Neuronal stem cell (in vitro differentiated cells): ENCODE measurements at regions not wholly inside any gene's neighbourhood (a gene's known extent, or its start where the extent isn't known, plus 50 kb on each side); places are given as distances from the start of the nearest gene placed in this dataset.

Source experiments
- DNase-seq: peaks from one replicate; pipeline ENCODE4 v3.0.0-alpha.2; 2013; ENCODE audit warnings: low spot score
- H2AFZ ChIP-seq: one replicate; pipeline ENCODE4 v1.6.1; 2013; ENCODE audit warnings: mild to moderate bottlenecking, low read length, inconsistent platforms
- H2AK5ac ChIP-seq: 2 replicates; pipeline ENCODE4 v1.6.1; 2013; ENCODE audit warnings: low read depth, mild to moderate bottlenecking, inconsistent platforms, low read length, moderate library complexity, mixed read lengths
- H2BK120ac ChIP-seq: 2 replicates; pipeline ENCODE4 v1.6.1; 2013; ENCODE audit warnings: low read depth, mild to moderate bottlenecking, inconsistent platforms, low read length, moderate library complexity, mixed read lengths
- H2BK12ac ChIP-seq: one replicate; pipeline ENCODE4 v1.6.1; 2013; ENCODE audit warnings: low read length, inconsistent platforms
- H2BK15ac ChIP-seq: 2 replicates; pipeline ENCODE4 v1.6.1; 2013; ENCODE audit warnings: mild to moderate bottlenecking, low read length, inconsistent platforms, mixed read lengths
- H2BK5ac ChIP-seq: one replicate; pipeline ENCODE4 v1.6.1; 2013; ENCODE audit warnings: inconsistent platforms, mild to moderate bottlenecking, low read length, moderate library complexity
- H3K14ac ChIP-seq: one replicate; pipeline ENCODE4 v1.6.1; 2013; ENCODE audit warnings: low read length, inconsistent platforms
- H3K18ac ChIP-seq: 2 replicates; pipeline ENCODE4 v1.6.1; 2013; ENCODE audit warnings: low read length, inconsistent platforms
- H3K23ac ChIP-seq: 2 replicates; pipeline ENCODE4 v1.6.1; 2013; ENCODE audit warnings: low read depth, mild to moderate bottlenecking, mixed read lengths, low read length, inconsistent platforms; ENCODE audit not compliant: poor library complexity
- H3K27ac ChIP-seq: replicated peaks from 3 replicates; pipeline ENCODE4 v1.5.1; 2013; ENCODE audit warnings: low read length, inconsistent platforms
- H3K27me3 ChIP-seq, 3 experiments: 2 replicates each; pipeline ENCODE4 v1.6.1; 2013; ENCODE audit warnings: low read length in 3 of 3, mild to moderate bottlenecking in 2 of 3, inconsistent platforms in 1 of 3, low read depth in 1 of 3, mixed read lengths in 1 of 3, moderate library complexity in 1 of 3; ENCODE audit not compliant: control insufficient read depth in 3 of 3, insufficient read depth in 3 of 3
- H3K36me3 ChIP-seq, 2 donors: replicated peaks in 1 of 2; 2 replicates each; pipeline ENCODE4 v1.6.1; 2013; ENCODE audit warnings: low read length in 2 of 2; ENCODE audit not compliant: control insufficient read depth in 2 of 2, insufficient read depth in 2 of 2
- H3K4ac ChIP-seq: 2 replicates; pipeline ENCODE4 v1.6.1; 2013; ENCODE audit warnings: inconsistent platforms, mild to moderate bottlenecking, low read length, moderate library complexity
- H3K4me1 ChIP-seq, 2 donors: 1 replicate in 1 of 2; 2 replicates in 1 of 2; pipeline ENCODE4 v1.6.1; 2013; ENCODE audit warnings: low read length in 2 of 2, low read depth in 1 of 2; ENCODE audit not compliant: control insufficient read depth in 2 of 2, insufficient read depth in 1 of 2
- H3K4me2 ChIP-seq: one replicate; pipeline ENCODE4 v1.6.1; 2013; ENCODE audit warnings: mild to moderate bottlenecking, low read length, inconsistent platforms; ENCODE audit not compliant: insufficient read depth, poor library complexity, severe bottlenecking
- H3K4me3 ChIP-seq, 2 donors: 2 replicates each; pipeline ENCODE4 v1.5.1; 2013; ENCODE audit warnings: low read length in 2 of 2, mild to moderate bottlenecking in 2 of 2, inconsistent platforms in 1 of 2, moderate library complexity in 1 of 2
- H3K79me1 ChIP-seq: one replicate; pipeline ENCODE4 v1.6.1; 2013; ENCODE audit warnings: low read depth, mild to moderate bottlenecking, inconsistent platforms, low read length, moderate library complexity
- H3K9ac ChIP-seq: one replicate; pipeline ENCODE4 v1.6.1; 2013; ENCODE audit warnings: mild to moderate bottlenecking, low read depth, low read length, inconsistent platforms; ENCODE audit not compliant: poor library complexity
- H3K9me3 ChIP-seq, 2 donors: replicated peaks in 1 of 2; 2 replicates each; pipeline versions ENCODE3 to v1.6.1; 2013; ENCODE audit warnings: low read length in 2 of 2, mild to moderate bottlenecking in 2 of 2, inconsistent platforms in 1 of 2, low read depth in 1 of 2, mixed read lengths in 1 of 2, moderate library complexity in 1 of 2; ENCODE audit not compliant: control insufficient read depth in 2 of 2, insufficient read depth in 1 of 2
- H4K8ac ChIP-seq: one replicate; pipeline ENCODE4 v1.6.1; 2013; ENCODE audit warnings: low read depth, mild to moderate bottlenecking, inconsistent platforms, low read length, moderate library complexity
- H4K91ac ChIP-seq: one replicate; pipeline ENCODE4 v1.6.1; 2013; ENCODE audit warnings: low read length, low read depth, mild to moderate bottlenecking, inconsistent platforms; ENCODE audit not compliant: poor library complexity
- WGBS, 2 donors: extraction: QIAGEN DNeasy Blood & Tissue Kit; methylation state at CpG; one replicate each; pipeline ENCODE4 v1.1.7; 2013; ENCODE audit warnings: missing lambda C conversion rate in 2 of 2, mixed read lengths in 1 of 2; ENCODE audit not compliant: insufficient read length in 2 of 2, insufficient replicate concordance in 1 of 2; ENCODE audit errors: extremely low coverage in 2 of 2; 5-methylcytosine and 5-hydroxymethylcytosine counted together

DNA sequence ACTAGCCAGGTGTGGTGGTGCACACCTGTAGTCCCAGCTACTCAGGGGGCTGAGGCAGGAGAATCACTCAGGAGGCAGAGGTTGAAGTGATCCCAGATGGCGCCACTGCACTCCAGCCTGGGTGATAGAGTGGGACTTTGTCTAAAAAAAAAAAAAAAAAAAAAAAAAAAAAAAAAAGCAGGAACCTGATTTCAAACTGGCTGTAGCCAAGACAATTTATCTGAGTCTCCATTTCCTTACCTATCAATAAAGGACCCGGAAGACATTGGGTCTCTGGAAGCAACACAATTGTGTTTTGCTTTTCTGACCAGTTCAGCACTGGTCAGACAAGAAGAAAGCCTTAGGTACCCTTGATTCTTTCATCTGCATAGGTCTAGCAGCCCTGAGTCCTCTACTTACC, 491.0 kb downstream of the TBC1D4 start:
- Histone ChIP-seq H3K4ac (no peak overlapping the region), H3K9ac (no peak overlapping the region), H4K8ac (no peak overlapping the region), H4K91ac (no peak overlapping the region), H2BK12ac (no peak overlapping the region), H2BK5ac (no peak overlapping the region), H2BK15ac (no peak overlapping the region), H3K18ac (no peak overlapping the region), H3K23ac (no peak overlapping the region), H3K27me3 (no peaks in the 10 kb centered on the region), H3K79me1 (no peaks in the 10 kb centered on the region), H3K14ac (no peak overlapping the region), H2AK5ac (no peak overlapping the region), H2AFZ (no peak overlapping the region), H3K4me1 (no peaks in the 10 kb centered on the region), H3K9me3 (no peaks in the 10 kb centered on the region), H2BK120ac (no peak overlapping the region), H3K27ac (no peak overlapping the region), H3K4me2 (no peak overlapping the region), H3K4me3 (no peak overlapping the region), H3K36me3 (no peaks in the 10 kb centered on the region)
- WGBS, 2 donors: no CpG with 5 or more reads among the region's 2 CpGs
- no peak for DNase-seq

DNA sequence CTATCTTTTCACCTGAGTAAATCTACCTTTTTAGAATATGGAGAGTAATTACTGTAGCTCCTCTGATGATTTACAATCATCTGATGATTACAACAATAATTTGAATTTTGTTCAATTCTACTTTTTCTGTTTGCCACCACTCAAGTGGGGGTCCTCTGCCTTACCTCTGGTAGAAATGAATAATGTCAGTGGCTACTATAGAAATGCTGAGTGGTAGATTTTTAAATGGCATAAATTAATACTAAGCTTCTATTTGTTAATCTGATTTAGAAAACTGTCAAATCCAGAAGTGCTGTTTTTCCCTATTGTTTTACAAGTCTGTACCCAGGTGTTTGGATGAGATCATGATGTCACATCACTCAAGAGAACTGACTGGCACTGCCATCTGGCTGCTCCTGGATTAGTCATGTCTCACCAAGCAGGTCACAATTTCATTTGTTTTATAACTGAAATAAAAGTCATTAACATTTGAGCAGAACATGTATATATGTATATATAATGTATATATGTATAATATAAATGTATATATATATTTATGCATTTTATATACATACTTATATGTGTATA, 494.8 kb downstream of the TBC1D4 start:
- Histone ChIP-seq H3K14ac (no peak overlapping the region), H2AK5ac (no peak overlapping the region), H3K79me1 (no peaks in the 10 kb centered on the region), H3K27ac (no peak overlapping the region), H2BK12ac (no peak overlapping the region), H2BK120ac (no peak overlapping the region), H3K9ac (no peak overlapping the region), H3K4me3 (no peak overlapping the region), H2AFZ (no peak overlapping the region), H3K4ac (no peak overlapping the region), H3K9me3 (no peaks in the 10 kb centered on the region), H3K4me1 (no peaks in the 10 kb centered on the region), H3K18ac (no peak overlapping the region), H3K27me3 (no peaks in the 10 kb centered on the region), H3K23ac (no peak overlapping the region), H2BK15ac (no peak overlapping the region), H4K91ac (no peak overlapping the region), H3K4me2 (no peak overlapping the region), H4K8ac (no peak overlapping the region), H3K36me3 (no peaks in the 10 kb centered on the region), H2BK5ac (no peak overlapping the region)
- DNase-seq: no peak

DNA sequence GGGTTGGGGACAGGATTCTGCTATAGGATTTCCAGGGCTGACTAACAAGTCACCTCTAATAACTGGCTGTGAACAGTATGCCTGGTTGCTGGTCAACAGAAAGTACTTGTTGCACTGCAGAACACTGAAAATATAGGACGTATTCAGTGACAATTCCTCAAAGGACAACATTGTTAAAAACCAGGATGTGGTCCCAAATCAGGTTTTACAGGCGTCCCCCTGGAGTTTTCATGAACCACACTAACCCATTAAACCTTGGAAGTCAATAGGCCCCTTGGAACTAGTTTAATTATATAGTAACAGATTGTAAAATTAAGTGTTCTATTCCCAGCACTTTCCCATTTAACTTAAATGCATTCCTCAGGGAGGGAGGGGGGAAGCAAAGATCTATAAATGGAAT, 495.4 kb downstream of the TBC1D4 start:
- no peaks in the 10 kb centered on the region for H3K9me3 ChIP-seq
- H2BK15ac ChIP-seq: no peak overlapping the region
- no peak overlapping the region for H2BK5ac ChIP-seq
- H3K79me1 ChIP-seq: no peaks in the 10 kb centered on the region
- no peak overlapping the region for H3K4ac ChIP-seq
- H2AFZ ChIP-seq: no peak overlapping the region
- H3K23ac ChIP-seq: no peak overlapping the region
- H2BK12ac ChIP-seq: no peak overlapping the region
- H3K9ac ChIP-seq: no peak overlapping the region
- no peak overlapping the region for H2BK120ac ChIP-seq
- H3K4me1 ChIP-seq: no peaks in the 10 kb centered on the region
- no peak for DNase-seq
- no peak overlapping the region for H4K8ac ChIP-seq
- no peaks in the 10 kb centered on the region for H3K27me3 ChIP-seq
- H3K18ac ChIP-seq: no peak overlapping the region
- H3K4me3 ChIP-seq: no peak overlapping the region
- H3K27ac ChIP-seq: no peak overlapping the region
- H4K91ac ChIP-seq: no peak overlapping the region
- H3K36me3 ChIP-seq: no peaks in the 10 kb centered on the region
- no peak overlapping the region for H3K14ac ChIP-seq
- no peak overlapping the region for H2AK5ac ChIP-seq
- H3K4me2 ChIP-seq: no peak overlapping the region
- WGBS, 2 donors: no CpG with 5 or more reads among the region's 2 CpGs

DNA sequence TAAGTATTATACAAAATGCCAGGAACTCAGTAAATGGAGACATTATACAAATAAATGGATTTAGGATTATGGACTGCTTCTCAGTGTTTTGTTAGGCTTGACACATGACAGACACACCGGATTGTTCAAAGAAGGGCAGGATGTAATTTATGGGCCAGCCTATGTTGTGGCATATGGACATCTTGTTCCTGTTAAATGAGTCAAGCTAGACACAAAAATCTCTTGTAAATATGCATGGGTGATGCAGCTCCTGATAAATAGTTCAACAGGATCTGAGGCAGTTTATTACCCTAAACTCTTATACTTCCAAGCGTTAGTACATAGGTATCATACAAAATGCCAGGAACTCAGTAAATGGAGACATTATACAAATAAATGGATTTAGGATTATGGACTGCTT, 502.3 kb downstream of the TBC1D4 start:
- H3K27ac ChIP-seq: no peak overlapping the region
- H2AFZ ChIP-seq: no peak overlapping the region
- H3K36me3 ChIP-seq: no peaks in the 10 kb centered on the region
- no peak overlapping the region for H2AK5ac ChIP-seq
- no peak overlapping the region for H2BK15ac ChIP-seq
- H2BK120ac ChIP-seq: no peak overlapping the region
- H3K14ac ChIP-seq: no peak overlapping the region
- peaks cover under 1 to 1% of the 10 kb centered on the region in 2 donors for H3K4me1 ChIP-seq
- WGBS, 2 donors: no CpG with 5 or more reads among the region's 2 CpGs
- no peak overlapping the region for H3K4me3 ChIP-seq
- H3K18ac ChIP-seq: no peak overlapping the region
- DNase-seq: no peak
- H3K27me3 ChIP-seq: no peaks in the 10 kb centered on the region
- H3K23ac ChIP-seq: no peak overlapping the region
- H2BK5ac ChIP-seq: no peak overlapping the region
- peaks cover 0 to 4% of the 10 kb centered on the region in 2 donors for H3K9me3 ChIP-seq
- no peak overlapping the region for H3K9ac ChIP-seq
- no peak overlapping the region for H2BK12ac ChIP-seq
- H4K91ac ChIP-seq: no peak overlapping the region
- no peaks in the 10 kb centered on the region for H3K79me1 ChIP-seq
- no peak overlapping the region for H4K8ac ChIP-seq
- no peak overlapping the region for H3K4me2 ChIP-seq
- H3K4ac ChIP-seq: no peak overlapping the region
